ENCODE measurements at regions not wholly inside any gene's neighbourhood (a gene's known extent, or its start where the extent isn't known, plus 50 kb on each side); places are given as distances from the start of the nearest gene placed in this dataset.

DNA sequence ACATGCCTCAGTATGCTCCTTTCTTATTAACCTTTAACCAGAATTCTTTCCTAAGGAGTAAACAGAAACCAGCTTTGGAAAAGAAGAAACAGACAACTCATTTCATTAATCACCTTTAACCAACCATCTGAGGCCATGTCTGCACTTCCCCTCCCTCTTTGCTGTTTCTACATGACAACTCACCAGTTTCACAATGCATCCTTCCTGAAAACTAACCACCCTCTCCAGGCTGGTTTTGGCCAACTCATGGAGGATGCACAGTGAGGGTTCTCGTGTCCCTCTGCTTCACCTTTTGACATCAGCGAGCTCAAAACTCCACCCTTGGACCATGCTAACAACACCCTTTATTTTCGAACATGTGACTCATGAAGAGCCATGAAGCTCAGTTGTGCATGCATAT lies 244.1 kb downstream of the ELAVL2 start:
- no peak overlapping the region for H2AFZ ChIP-seq (ENCODE audit: low read length)
- no peak overlapping the region for H3K18ac ChIP-seq (ENCODE audit: low read length)
- H2BK5ac ChIP-seq (ENCODE audit: low read length) = no peak overlapping the region
- H3K27me3 ChIP-seq (ENCODE audit: control insufficient read depth in 3 of 3, insufficient read depth in 3 of 3, low read depth in 1 of 3, low read length in 3 of 3) = no peaks in the 10 kb centered on the region
- H3K4me3 ChIP-seq (ENCODE audit: low read length in 2 of 2) = no peak overlapping the region
- H3K4me1 ChIP-seq (ENCODE audit: control insufficient read depth in 2 of 2, insufficient read depth in 1 of 2, low read depth in 1 of 2, low read length in 2 of 2) = no peaks in the 10 kb centered on the region
- no peak overlapping the region for H4K91ac ChIP-seq (ENCODE audit: low read depth, low read length, poor library complexity)
- H2BK12ac ChIP-seq (ENCODE audit: low read length) = no peak overlapping the region
- H3K27ac ChIP-seq (replicated peaks; ENCODE audit: low read length) = no peak overlapping the region
- H3K4me2 ChIP-seq (ENCODE audit: insufficient read depth, low read length, poor library complexity, severe bottlenecking) = no peak overlapping the region
- no peaks in the 10 kb centered on the region for H3K79me1 ChIP-seq (ENCODE audit: low read depth, low read length)
- H3K14ac ChIP-seq (ENCODE audit: low read length) = no peak overlapping the region
- H3K23ac ChIP-seq (ENCODE audit: low read depth, low read length, poor library complexity) = no peak overlapping the region
- no peak overlapping the region for H2BK120ac ChIP-seq (ENCODE audit: low read depth, low read length)
- no CpG with 5 or more reads among the region's 3 CpGs for WGBS, 2 donors (ENCODE audit: extremely low coverage in 2 of 2, insufficient read length in 2 of 2, insufficient replicate concordance in 1 of 2)
- no peak overlapping the region for H3K9ac ChIP-seq (ENCODE audit: low read depth, low read length, poor library complexity)
- no peak overlapping the region for H2BK15ac ChIP-seq (ENCODE audit: low read length)
- no peak overlapping the region for H2AK5ac ChIP-seq (ENCODE audit: low read depth, low read length)
- no peaks in the 10 kb centered on the region for H3K36me3 ChIP-seq (replicated peaks in 1 of 2; ENCODE audit: control insufficient read depth in 2 of 2, insufficient read depth in 2 of 2, low read length in 2 of 2)
- H3K9me3 ChIP-seq (replicated peaks in 1 of 2; ENCODE audit: control insufficient read depth in 2 of 2, insufficient read depth in 1 of 2, low read depth in 1 of 2, low read length in 2 of 2) = no peaks in the 10 kb centered on the region
- no peak overlapping the region for H3K4ac ChIP-seq (ENCODE audit: low read length)
- DNase-seq (ENCODE audit: low spot score) = no peak
- H4K8ac ChIP-seq (ENCODE audit: low read depth, low read length) = no peak overlapping the region

DNA sequence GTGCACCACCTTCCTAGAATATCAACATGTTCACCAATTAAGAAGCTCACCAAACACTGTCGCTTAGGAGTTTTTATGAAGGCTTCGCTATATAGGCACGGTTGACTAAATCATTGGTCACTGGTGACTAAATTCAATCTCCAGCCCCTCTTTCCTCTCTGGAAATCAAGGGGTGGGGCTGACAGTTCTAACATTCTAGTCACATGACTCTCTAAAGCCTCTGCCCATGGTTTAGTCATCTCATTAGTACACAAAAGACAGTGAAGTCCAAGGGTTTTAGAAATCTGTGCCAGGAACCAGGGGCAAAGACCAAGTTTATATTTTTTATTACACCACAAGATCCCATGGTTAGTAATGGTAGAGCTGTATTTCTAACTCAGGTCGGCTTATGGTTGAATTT lies 243.2 kb downstream of the ELAVL2 start:
- Histone ChIP-seq H3K18ac (ENCODE audit: low read length) (no peak overlapping the region), H3K14ac (ENCODE audit: low read length) (no peak overlapping the region), H3K9me3 (replicated peaks in 1 of 2; ENCODE audit: control insufficient read depth in 2 of 2, insufficient read depth in 1 of 2, low read depth in 1 of 2, low read length in 2 of 2) (no peaks in the 10 kb centered on the region), H4K91ac (ENCODE audit: low read depth, low read length, poor library complexity) (no peak overlapping the region), H3K4me1 (ENCODE audit: control insufficient read depth in 2 of 2, insufficient read depth in 1 of 2, low read depth in 1 of 2, low read length in 2 of 2) (no peaks in the 10 kb centered on the region), H2BK12ac (ENCODE audit: low read length) (no peak overlapping the region), H3K79me1 (ENCODE audit: low read depth, low read length) (no peaks in the 10 kb centered on the region), H3K9ac (ENCODE audit: low read depth, low read length, poor library complexity) (no peak overlapping the region), H2AFZ (ENCODE audit: low read length) (no peak overlapping the region), H2BK15ac (ENCODE audit: low read length) (no peak overlapping the region), H4K8ac (ENCODE audit: low read depth, low read length) (no peak overlapping the region), H3K27me3 (ENCODE audit: control insufficient read depth in 3 of 3, insufficient read depth in 3 of 3, low read depth in 1 of 3, low read length in 3 of 3) (no peaks in the 10 kb centered on the region), H3K36me3 (replicated peaks in 1 of 2; ENCODE audit: control insufficient read depth in 2 of 2, insufficient read depth in 2 of 2, low read length in 2 of 2) (no peaks in the 10 kb centered on the region), H2AK5ac (ENCODE audit: low read depth, low read length) (no peak overlapping the region), H3K4me2 (ENCODE audit: insufficient read depth, low read length, poor library complexity, severe bottlenecking) (no peak overlapping the region), H3K23ac (ENCODE audit: low read depth, low read length, poor library complexity) (no peak overlapping the region), H2BK5ac (ENCODE audit: low read length) (no peak overlapping the region), H3K4me3 (ENCODE audit: low read length in 2 of 2) (no peak overlapping the region), H3K4ac (ENCODE audit: low read length) (no peak overlapping the region), H2BK120ac (ENCODE audit: low read depth, low read length) (no peak overlapping the region), H3K27ac (replicated peaks; ENCODE audit: low read length) (no peak overlapping the region)
- no peak for DNase-seq (ENCODE audit: low spot score)
- no CpG with 5 or more reads among the region's 4 CpGs for WGBS, 2 donors (ENCODE audit: extremely low coverage in 2 of 2, insufficient read length in 2 of 2, insufficient replicate concordance in 1 of 2)

DNA sequence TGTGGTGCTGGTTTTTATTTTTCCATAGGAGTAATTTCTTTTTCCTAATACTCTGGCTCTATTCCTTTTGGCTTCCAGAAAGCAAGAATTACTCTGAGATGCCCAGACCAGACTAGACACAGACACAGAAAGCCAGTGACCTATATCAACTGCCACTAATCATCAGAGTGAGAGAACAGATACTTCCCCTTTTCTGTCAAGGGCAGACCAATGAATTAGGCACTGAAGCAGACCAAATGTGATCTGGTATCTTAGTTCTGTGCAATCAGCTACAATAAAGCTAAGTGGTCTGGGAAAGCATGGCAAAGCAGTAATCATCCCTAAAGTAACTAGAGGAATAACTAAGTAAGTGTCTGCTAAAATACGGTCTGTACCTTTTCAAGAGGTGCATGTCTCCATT lies 239.1 kb downstream of the ELAVL2 start:
- H3K4me1 ChIP-seq (ENCODE audit: control insufficient read depth in 2 of 2, insufficient read depth in 1 of 2, low read depth in 1 of 2, low read length in 2 of 2) = peaks cover 2 to 11% of the 10 kb centered on the region in 2 donors
- no peak overlapping the region for H2BK120ac ChIP-seq (ENCODE audit: low read depth, low read length)
- H3K4ac ChIP-seq (ENCODE audit: low read length) = no peak overlapping the region
- no peak overlapping the region for H3K4me2 ChIP-seq (ENCODE audit: insufficient read depth, low read length, poor library complexity, severe bottlenecking)
- no peak overlapping the region for H2AK5ac ChIP-seq (ENCODE audit: low read depth, low read length)
- H2BK15ac ChIP-seq (ENCODE audit: low read length) = no peak overlapping the region
- H3K9ac ChIP-seq (ENCODE audit: low read depth, low read length, poor library complexity) = no peak overlapping the region
- DNase-seq (ENCODE audit: low spot score) = no peak
- H3K23ac ChIP-seq (ENCODE audit: low read depth, low read length, poor library complexity) = no peak overlapping the region
- no peak overlapping the region for H4K91ac ChIP-seq (ENCODE audit: low read depth, low read length, poor library complexity)
- no peaks in the 10 kb centered on the region for H3K9me3 ChIP-seq (replicated peaks in 1 of 2; ENCODE audit: control insufficient read depth in 2 of 2, insufficient read depth in 1 of 2, low read depth in 1 of 2, low read length in 2 of 2)
- no peak overlapping the region for H2BK12ac ChIP-seq (ENCODE audit: low read length)
- no peaks in the 10 kb centered on the region for H3K36me3 ChIP-seq (replicated peaks in 1 of 2; ENCODE audit: control insufficient read depth in 2 of 2, insufficient read depth in 2 of 2, low read length in 2 of 2)
- H3K27ac ChIP-seq (replicated peaks; ENCODE audit: low read length) = no peak overlapping the region
- no CpG with 5 or more reads among the region's 1 CpG for WGBS, 2 donors (ENCODE audit: extremely low coverage in 2 of 2, insufficient read length in 2 of 2, insufficient replicate concordance in 1 of 2)
- H3K4me3 ChIP-seq (ENCODE audit: low read length in 2 of 2) = no peak overlapping the region
- no peaks in the 10 kb centered on the region for H3K27me3 ChIP-seq (ENCODE audit: control insufficient read depth in 3 of 3, insufficient read depth in 3 of 3, low read depth in 1 of 3, low read length in 3 of 3)
- no peaks in the 10 kb centered on the region for H3K79me1 ChIP-seq (ENCODE audit: low read depth, low read length)
- H3K18ac ChIP-seq (ENCODE audit: low read length) = no peak overlapping the region
- H4K8ac ChIP-seq (ENCODE audit: low read depth, low read length) = no peak overlapping the region
- H2BK5ac ChIP-seq (ENCODE audit: low read length) = no peak overlapping the region
- H2AFZ ChIP-seq (ENCODE audit: low read length) = no peak overlapping the region
- no peak overlapping the region for H3K14ac ChIP-seq (ENCODE audit: low read length)

DNA sequence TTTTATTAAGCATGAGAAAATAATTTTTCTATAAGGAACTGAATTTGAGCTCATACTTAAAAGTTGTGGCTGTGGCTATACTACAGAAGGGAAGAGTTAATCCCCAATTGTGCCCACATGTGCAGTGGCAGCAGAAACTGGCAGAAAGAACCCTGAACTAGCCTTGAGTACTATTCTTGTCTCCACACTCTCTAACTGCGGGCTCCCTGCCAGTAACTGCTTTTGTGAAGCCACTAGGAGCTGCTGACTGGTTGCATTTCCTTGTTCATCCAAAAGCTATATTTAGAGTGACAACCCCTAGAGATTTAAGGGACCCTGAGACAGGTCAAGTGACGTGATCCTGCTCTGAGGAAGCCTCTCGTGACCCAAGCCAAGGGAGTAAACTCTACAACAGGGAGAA lies 238.6 kb downstream of the ELAVL2 start:
- Histone ChIP-seq H3K14ac (ENCODE audit: low read length) (no peak overlapping the region), H4K8ac (ENCODE audit: low read depth, low read length) (no peak overlapping the region), H4K91ac (ENCODE audit: low read depth, low read length, poor library complexity) (no peak overlapping the region), H2BK12ac (ENCODE audit: low read length) (no peak overlapping the region), H2AK5ac (ENCODE audit: low read depth, low read length) (no peak overlapping the region), H3K4me3 (ENCODE audit: low read length in 2 of 2) (no peak overlapping the region), H3K4ac (ENCODE audit: low read length) (no peak overlapping the region), H2AFZ (ENCODE audit: low read length) (no peak overlapping the region), H3K9me3 (replicated peaks in 1 of 2; ENCODE audit: control insufficient read depth in 2 of 2, insufficient read depth in 1 of 2, low read depth in 1 of 2, low read length in 2 of 2) (no peaks in the 10 kb centered on the region), H3K18ac (ENCODE audit: low read length) (no peak overlapping the region), H3K4me1 (ENCODE audit: control insufficient read depth in 2 of 2, insufficient read depth in 1 of 2, low read depth in 1 of 2, low read length in 2 of 2) (peaks cover 2 to 13% of the 10 kb centered on the region in 2 donors), H2BK15ac (ENCODE audit: low read length) (no peak overlapping the region), H3K36me3 (replicated peaks in 1 of 2; ENCODE audit: control insufficient read depth in 2 of 2, insufficient read depth in 2 of 2, low read length in 2 of 2) (no peaks in the 10 kb centered on the region), H3K4me2 (ENCODE audit: insufficient read depth, low read length, poor library complexity, severe bottlenecking) (no peak overlapping the region), H3K79me1 (ENCODE audit: low read depth, low read length) (no peaks in the 10 kb centered on the region), H2BK5ac (ENCODE audit: low read length) (no peak overlapping the region), H3K23ac (ENCODE audit: low read depth, low read length, poor library complexity) (no peak overlapping the region), H3K9ac (ENCODE audit: low read depth, low read length, poor library complexity) (no peak overlapping the region), H3K27ac (replicated peaks; ENCODE audit: low read length) (no peak overlapping the region), H2BK120ac (ENCODE audit: low read depth, low read length) (no peak overlapping the region), H3K27me3 (ENCODE audit: control insufficient read depth in 3 of 3, insufficient read depth in 3 of 3, low read depth in 1 of 3, low read length in 3 of 3) (no peaks in the 10 kb centered on the region)
- DNase-seq (ENCODE audit: low spot score) = no peak
- no CpG with 5 or more reads among the region's 3 CpGs for WGBS, 2 donors (ENCODE audit: extremely low coverage in 2 of 2, insufficient read length in 2 of 2, insufficient replicate concordance in 1 of 2)
